Erythroblast (primary cell): ENCODE measurements at regions not wholly inside any gene's neighbourhood (a gene's known extent, or its start where the extent isn't known, plus 50 kb on each side); places are given as distances from the start of the nearest gene placed in this dataset.

Experiments used
- GATA1 ChIP-seq: IDR thresholded peaks from 2 replicates; pipeline ENCODE4 v1.6.1; 2011; ENCODE audit warnings: low read depth, mild to moderate bottlenecking, control low read depth, low read length, moderate library complexity
- POLR2A ChIP-seq: IDR thresholded peaks from 2 replicates; pipeline ENCODE4 v1.6.1; 2011; ENCODE audit warnings: mild to moderate bottlenecking, low read length

- TF ChIP-seq POLR2A (no peak), GATA1 (no peak)
Observed at GRCh38 chr13:48804821-48805601, 151.3 kb downstream of the CYSLTR2 start.
